ENCODE measurements at regions not wholly inside any gene's neighbourhood (a gene's known extent, or its start where the extent isn't known, plus 50 kb on each side); places are given as distances from the start of the nearest gene placed in this dataset.

DNA sequence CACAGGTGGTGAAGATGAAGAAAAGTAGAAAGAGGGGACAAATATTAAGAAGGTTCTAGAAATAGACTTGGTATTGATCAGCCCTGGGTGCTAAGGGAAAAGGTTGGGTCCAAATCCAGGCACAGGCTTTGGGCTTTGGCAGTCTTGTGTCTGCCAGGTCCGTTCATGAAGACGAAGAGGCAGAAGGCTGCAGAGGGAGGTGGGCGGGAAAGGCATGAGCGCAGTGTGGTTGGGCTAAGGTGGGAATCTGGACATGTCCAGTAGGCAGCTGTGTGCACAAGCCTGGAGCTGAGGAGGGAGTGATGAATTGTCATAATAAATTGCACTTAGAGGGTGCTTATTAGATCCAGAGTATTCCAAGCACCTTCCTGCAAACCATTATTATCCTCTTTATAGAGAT is 105.7 kb upstream of the TEX51 start:
- no peak for DNase-seq (ENCODE audit: low read depth, low spot score)

DNA sequence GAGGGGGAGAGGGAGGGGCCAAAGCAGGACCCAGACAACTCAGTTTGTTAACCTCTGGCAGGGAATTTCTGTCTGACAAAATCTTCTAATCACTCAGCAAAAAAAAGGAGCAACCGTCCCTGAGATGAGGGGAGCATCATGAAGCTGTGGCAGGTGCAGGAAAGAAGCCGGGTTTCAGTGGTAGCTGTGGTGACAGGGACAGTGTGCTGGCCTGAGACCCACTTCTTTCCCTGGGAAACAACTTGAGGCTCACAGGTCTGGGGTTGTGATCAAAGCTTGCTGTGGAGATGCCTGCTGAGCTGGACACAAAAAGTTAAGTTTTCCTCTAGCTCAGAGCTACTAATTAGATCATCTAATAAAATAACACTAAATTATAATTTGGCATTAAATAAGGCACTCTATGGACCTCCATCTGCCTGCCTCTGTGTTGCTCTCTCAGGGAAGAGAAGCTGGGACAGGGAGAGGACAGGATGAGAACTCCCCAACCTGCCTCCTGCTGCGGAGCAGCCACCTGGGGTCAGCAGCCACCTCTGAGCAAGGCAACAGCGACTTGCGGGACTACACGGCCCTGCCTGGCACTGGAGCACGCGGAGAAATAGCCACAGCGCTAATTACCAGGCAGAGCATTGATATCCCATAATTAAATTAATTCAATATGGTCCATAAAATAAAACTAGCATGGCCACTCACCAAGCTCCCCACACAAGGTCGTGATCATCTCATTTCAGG is 104.6 kb upstream of the TEX51 start:
- DNase-seq (ENCODE audit: low read depth, low spot score) = no peak

DNA sequence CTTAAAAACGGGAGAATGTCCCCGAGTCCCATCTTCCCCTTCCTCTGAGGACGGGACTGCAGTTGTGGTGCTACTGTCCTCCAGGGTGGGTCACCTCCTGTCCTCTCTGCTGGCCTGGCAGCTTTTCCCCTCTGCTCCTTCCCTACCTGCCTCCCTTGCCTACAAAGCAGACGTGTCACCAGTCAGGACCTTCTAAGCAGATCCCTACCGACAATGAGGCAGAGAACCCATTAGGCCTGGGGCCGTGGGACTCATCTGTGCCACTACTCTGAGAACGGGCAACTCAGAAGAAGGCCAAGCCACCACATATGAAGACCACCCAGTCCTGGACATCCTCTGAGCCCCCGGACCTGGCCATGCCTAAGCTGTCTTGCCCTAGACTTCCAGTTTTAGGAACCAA is 103.0 kb upstream of the TEX51 start:
- DNase-seq (ENCODE audit: low read depth, low spot score) = no peak

DNA sequence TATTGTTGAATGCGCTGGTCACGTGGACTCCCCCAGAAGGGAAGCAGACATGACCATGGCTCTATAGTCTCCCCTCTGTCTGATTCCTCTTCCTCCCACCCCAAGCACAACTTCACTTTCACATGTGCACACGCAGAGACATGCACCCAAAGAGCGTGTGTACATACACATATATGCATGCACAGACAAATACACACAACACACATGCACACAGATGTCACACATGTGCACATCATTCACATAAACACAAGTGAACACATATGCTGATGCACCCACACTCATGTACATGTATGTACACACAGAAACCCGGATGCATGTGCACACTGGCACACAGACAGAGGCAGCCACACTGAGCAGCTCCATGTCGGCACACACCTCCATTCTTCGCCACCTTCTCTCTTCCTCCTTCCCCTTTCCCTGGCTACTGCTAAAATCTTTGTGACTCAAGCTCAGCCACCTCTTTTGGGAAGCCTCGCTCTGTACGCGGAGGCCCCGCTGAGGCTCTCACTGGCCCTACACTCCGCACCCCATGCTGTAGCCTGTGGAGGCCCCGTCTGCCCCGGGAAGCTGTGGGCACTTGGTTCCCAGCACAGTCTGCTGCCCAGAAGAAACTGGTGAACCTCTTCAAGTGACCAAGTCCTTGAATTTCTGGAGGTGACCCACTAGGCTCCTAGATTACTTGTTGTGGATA is 101.6 kb upstream of the TEX51 start:
- no peak for DNase-seq (ENCODE audit: low read depth, low spot score)

DNA sequence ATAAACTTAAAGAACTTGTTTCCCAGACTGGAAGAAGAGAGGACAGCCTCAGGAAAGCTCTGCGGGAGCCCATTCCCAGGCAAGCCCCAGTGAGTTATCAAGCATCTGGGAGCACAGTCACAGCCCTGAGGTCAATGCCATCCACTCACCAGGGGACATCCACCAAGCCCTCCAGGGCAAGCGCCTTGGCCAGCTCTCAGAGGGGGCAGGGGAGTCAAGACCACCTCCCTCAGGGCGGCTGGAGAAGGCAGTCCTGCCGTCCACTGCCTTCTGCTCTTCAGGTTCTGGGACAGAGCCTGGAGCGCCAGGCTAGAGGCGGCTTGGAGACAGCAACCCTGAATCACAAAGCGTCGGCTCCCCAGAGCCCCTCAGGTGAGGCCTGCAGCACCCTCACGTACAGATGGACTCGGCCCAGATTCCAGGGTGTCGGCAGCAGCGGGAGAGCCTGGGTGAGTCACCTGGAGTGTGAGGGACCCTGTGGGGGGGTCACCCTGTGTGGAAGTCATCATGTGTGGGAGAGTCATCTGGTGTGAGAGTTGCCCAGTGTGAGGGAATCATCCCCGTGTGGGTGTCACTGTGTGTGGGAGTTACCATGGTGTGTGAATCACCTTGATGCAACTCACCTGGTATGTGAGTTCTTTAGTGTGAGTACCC is 100.9 kb upstream of the TEX51 start:
- no peak for DNase-seq (ENCODE audit: low read depth, low spot score)

DNA sequence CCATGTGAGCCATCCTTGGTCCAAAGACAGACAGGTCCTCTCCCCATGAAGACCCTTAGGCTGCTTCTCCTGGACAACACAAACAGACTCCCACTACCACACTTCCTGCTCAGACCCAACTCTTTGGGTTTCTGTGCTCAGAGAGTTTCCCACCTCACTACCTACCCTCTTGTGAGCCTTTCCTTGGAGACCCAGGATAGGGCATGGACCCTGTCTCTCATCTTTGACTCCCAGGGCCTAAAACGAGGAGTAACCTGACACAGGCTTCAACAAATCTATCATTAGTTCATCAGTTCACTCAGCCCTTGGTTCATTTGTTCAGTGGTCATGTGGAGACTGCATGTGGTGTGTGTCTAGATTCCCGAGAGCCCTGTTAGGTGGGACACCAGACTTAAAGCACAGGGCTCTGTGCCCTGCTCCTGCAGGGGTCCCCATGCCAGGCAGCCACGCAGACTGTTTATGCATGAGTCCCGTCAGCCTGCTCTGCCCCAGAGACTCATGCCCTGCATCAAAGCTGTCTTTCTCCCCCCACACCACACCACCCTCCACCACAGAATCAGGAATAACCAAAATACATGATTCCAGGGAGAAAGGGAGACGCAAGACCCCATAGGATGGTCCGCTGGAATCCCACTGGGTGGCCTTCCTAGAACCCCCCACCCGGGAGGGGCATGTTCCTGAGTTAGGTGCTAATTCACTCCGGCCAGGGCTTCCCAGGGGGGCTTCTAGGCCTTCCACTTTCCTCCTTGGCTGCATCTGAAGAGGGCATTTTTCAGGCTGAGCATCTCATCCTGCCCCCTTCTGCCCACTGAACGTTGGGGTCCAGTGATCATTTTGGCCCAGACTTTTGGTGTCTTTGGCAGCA is 100.2 kb upstream of the TEX51 start:
- no peak for DNase-seq (ENCODE audit: low read depth, low spot score)

DNA sequence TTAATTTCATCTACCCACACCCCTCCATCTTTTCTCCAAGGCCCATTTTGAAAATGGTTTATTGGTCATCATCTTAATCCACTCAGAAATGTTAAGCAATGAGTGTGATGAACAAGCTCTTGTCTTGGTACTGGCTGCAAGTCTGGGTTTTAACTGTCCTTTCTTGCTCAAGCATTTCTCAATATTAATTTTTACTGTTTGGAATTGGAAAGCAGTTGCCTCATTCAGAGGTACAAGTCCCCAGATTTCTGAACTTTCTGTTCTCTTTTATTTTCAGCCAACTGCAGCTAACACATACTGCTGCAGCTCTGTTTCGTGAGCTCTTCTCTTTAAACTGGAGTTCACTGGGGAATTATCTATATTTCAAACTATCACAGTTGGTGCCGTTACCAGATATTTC is 99.4 kb upstream of the TEX51 start:
- no peak for DNase-seq (ENCODE audit: low read depth, low spot score)

DNA sequence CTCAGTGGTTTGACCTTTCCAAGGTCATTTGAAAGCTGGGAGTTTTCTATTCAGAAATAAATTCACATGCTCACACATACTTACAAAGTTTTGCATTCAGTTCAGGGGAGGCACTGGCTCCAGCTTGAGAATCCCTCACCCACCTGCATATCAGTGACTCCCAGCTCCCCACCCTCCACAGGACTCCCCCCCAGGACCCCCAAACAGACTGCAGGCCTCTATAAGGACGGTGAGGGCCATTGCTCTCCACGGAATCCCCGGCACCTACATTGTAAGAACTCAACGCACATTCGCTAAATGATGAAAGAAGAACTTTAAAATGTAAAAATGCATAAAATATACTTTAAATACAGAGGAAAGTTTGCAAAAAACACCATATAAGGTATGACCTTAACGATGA is 97.2 kb upstream of the TEX51 start:
- DNase-seq (ENCODE audit: low read depth, low spot score) = no peak

DNA sequence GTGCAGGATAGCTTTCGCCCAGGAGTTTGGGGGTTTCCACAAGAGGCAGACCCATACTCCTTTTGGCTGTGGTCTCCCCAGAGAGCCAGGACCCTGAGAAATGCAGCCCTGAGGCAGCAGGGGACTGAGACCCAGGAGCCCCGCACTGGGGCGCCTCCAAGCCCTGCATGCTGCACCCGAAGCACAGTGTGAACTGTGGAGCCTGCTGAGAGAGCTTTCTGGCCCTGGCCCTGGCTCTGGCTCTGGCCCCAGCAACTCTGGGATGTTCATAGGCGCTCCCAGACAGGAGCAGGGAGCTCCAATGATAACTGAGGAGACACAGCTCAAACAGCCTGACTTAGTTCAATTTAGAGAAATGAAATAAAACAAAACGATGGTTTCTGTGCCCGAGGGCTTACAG is 96.4 kb upstream of the TEX51 start:
- DNase-seq (ENCODE audit: low read depth, low spot score) = no peak

DNA sequence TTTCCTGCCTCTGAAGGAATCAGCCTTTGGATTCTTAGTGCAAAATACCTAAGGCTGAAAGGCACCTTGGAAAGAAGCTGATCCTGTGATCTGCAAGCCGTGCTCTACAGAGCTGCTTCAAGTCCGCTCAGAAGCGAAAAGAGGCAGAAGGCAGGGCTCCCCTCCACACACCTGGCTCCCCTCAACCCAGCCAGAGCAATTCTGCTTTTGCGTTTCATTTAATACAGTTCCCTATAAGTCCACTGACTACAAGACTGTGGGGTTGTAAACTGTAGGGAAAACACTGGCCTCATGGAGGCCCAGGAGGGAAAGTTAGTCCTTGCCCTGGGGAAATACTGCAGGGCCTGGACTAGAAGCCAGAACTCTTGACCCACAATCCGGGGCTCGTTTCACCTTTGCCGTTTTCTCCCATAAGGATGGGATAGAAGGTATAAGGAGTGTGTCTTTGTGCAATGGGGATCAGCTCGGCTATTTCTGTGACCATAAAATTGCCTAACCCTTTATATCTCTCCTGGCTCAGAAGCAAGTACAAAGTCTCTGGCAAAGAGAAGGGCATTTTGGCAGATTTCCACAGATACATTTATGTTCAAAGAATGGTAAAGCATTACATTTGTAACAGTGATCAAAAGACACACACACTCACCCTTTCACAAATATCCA is 95.8 kb upstream of the TEX51 start:
- DNase-seq (ENCODE audit: low read depth, low spot score) = no peak

DNA sequence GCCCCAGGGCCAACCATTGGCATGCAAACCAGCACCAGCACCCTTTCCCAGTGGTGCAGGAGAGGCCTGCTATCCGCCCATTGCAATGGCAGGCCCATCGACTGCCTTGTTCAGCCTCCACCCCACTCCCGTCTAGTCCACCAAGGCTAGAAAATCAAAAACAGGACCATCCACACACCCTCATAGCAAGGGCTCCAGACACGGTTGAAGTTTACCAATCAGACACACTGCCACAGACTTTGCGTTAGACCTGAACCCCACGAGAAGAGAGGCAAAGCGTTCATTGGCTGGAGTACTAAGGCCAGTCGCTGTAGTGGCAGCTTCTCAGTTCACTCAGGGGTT is 95.3 kb upstream of the TEX51 start:
- DNase-seq (ENCODE audit: low read depth, low spot score) = no peak

DNA sequence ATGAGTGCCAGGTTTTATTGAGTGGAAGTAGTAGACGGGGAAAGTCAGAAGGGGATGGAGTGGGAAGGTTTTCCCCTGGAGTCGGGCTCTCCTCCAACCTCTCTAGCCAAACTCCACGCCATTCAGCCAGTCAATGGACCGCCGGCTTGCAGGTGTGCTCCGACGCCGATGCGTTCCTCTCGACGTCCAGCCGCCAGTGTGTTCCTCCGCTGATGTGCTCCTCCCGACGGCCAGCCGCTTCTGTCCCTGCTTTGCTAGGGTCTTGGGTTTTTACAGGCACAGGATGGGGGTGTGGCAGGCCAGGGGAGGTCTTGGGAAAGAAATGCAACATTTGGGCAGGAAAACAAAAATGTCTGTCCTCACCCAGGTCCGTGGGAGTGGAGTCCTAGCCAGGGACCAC is 94.3 kb upstream of the TEX51 start:
- DNase-seq (ENCODE audit: low read depth, low spot score) = no peak

DNA sequence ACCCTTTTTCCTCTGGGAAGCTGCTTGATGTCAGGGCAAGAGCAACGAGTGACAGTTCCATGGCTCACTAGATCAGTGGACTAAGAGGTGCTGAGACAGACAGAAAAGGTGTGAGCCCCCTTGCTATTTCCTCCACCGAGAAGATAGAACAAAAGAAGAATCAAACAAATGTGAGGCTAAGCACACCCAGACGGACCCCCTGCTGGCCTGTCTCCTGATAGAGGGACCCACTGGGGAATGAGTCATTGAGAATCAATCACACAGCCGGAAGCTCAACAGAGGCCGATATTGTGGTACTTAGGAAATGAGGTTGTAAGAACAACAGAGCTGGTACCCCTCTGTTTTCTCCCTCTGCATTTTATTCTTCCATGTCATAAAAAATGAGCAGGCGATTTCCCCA is 89.8 kb upstream of the TEX51 start:
- no peak for DNase-seq (ENCODE audit: low read depth, low spot score)

DNA sequence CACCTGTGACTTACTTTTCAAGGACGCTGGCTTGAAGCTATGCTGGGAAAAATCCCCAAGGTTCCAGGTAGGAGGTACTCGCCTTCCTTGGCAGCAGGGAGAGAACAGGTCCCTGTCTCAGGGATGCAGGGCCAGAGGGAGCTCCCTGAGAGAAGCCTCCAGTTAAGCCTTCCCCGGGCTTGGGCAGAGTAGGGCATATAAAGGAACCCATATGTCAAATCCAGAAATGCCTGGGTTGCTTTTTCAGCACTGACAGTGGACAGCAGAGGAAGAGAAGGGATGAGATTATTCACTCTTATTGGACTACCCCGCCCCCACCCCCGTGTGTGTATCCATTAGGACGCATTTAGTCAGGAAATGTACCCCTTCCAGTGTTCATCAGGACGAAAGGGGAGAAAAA is 89.3 kb upstream of the TEX51 start:
- DNase-seq (ENCODE audit: low read depth, low spot score) = no peak

DNA sequence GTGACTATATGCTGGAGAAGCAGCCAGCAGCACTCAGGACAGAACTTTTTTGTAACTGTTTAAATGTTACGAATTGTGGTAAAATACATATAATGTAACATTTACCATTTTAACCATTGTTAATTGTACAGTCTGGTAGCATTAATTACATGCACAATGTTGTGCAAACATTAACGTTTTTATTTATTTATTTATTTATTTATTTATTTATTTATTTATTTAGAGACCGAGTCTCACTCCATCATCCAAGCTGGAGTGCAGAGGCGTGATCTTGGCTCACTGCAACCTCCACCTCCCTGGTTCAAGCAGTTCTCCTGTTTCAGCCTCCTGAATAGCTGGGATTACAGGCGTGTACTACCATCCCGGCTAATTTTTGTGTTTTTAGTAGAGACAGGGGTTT is 88.7 kb upstream of the TEX51 start:
- no peak for DNase-seq (ENCODE audit: low read depth, low spot score)

DNA sequence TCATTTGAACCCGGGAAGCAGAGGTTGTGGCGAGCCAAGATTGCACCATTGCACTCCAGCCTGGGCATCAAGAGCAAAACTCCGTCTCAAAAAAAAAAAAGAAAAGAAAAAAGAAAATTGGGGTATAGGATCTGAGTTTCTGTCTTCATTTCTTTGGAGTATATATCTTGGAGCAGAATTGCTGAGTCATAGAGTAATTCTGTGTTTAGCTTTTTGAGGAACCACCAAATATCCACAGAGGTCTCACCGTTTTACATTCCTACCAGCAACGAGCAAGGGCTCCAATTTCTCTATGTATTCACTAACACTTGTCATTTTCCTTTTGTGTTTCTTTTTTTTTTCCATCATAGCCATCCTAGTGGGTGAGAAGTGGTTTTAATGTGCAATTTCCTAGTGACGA is 87.6 kb upstream of the TEX51 start:
- DNase-seq (ENCODE audit: low read depth, low spot score) = no peak

DNA sequence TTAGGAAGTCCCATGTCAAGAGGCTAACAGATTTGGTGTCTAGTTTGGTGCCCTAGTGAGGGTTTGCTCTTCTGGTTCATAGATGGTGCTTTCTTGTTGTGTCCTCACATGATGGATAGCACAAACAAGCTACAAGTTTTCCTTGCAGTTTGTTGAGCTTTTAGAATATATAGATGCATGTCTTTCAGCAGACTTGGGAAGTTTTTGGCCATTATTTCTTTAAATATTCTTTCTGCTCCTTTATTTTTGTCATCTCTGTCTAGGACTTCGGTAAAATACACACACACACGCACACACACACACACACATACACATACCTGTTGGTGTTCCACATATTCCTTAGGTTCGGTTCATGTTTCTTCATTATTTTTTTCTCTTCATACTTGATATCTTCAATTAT is 81.5 kb upstream of the TEX51 start:
- no peak for DNase-seq (ENCODE audit: low read depth, low spot score)

DNA sequence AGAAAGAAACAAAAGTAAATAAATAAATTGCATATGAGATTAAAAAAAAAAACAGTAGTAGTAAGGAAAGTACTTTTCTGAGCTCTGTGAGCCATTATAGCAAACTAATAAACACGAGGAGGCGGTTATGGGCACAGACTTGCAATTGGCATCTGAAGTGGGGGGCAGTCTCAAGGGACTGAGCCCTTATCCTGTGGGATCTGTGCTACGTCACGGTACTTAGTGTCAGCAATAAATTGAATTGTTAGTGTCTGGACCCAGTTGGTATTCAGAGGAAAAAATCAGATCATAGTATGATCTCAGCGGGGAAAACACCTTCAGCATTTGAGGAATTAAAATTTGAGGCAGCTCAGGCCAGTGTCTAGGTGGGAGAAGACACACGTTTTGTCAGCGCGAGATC is 76.6 kb upstream of the TEX51 start:
- DNase-seq (ENCODE audit: low read depth, low spot score) = no peak

DNA sequence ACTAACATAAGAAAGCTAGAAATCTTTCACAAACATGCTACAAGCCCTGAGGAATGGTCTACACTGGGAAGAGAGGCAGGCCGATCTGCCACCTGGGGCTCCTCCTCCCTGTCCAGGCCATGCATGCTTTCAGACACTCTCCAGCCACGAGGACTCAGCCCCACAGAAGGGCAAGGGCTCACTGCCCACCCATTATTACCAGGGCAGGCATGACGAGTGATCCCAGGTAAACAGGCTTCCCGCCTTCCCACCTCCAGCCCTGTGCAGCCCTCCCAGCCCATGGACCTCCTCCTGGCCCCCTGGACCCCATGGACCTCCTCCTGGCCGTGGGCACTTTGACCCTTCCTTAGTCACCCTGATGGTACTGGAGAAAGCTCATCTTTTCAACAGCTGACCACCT is 75.8 kb upstream of the TEX51 start:
- DNase-seq (ENCODE audit: low read depth, low spot score) = no peak

DNA sequence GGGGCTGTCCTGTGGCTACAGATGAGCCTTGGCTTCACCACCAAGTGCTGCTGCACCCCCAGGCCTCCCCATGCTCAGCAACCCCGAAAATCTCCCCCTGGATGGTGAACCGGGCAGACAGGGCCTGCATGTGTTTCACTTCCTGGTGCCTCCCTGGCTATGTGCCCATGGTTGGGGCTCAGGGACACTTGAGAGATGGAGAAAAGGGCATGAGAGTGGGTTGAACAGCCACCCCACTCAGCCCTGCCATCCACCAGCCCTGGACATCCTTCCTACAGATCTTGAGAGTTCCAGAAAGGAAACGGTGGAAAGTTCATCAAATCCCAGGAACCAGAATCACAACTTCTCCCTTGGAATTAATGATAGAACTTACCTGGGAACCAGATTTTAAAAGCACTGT is 74.7 kb upstream of the TEX51 start:
- DNase-seq (ENCODE audit: low read depth, low spot score) = no peak

DNA sequence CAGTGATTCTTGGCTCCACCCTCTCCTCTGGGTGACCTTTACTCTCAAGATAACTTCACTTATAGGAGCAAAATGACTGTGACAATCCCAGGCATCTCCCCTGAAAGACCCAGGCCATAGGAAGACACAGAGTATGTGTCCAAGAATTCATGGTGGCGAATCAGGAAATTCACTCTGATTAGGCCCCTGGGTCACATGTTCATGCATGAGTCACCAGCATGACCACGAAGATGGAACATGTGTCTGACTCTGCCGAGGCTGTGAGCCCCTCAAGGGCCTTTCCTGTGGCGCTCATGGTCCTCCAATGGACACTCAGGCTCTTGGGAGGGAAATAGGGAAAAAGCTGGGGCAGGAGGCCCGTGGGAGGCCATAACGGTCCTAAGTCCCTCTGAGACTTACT is 74.0 kb upstream of the TEX51 start:
- DNase-seq (ENCODE audit: low read depth, low spot score) = no peak

DNA sequence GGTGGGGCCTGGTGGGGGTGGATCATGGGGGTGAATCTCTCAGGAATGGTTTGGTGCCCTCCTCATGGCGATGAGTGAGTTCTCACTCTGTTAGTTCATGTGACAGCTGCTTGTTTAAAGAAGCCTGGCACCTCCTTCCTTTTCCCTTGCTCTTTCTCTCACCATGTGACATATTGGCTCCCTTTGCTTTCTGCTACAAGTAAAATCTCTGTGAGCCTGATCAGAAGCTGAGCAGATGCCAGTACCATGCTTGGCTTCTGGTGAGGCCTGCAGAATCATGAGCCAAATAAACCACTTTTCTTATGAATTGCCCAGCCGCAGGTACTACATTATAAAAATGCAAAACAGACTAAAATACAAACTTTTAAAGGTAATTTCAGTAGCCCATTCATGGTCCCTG is 73.4 kb upstream of the TEX51 start:
- no peak for DNase-seq (ENCODE audit: low read depth, low spot score)
